Calu3 (cell line): ENCODE measurements at regions not wholly inside any gene's neighbourhood (a gene's known extent, or its start where the extent isn't known, plus 50 kb on each side); places are given as distances from the start of the nearest gene placed in this dataset.

ENCODE experiments used
- BruUV-seq: library from RNA; stranded (reverse); fragments of 400-500 nt; replicated peaks from 2 replicates; lab custom pipeline; 2021; lab: Mats Ljungman, UMichigan
- CTCF ChIA-PET: fragments of 300-600 bp; sonication (Branson Sonifier 250); formaldehyde crosslinking; loops from one replicate; lab custom pipeline; 2022; ENCODE audit warnings: antibody characterized with exemption; lab: Charles Lee
- DNase-seq: peaks from one replicate; pipeline ENCODE4 v3.0.0; 2022
- H3K27ac Mint-ChIP-seq: one replicate; pipeline ENCODE4 v1.8.0; 2022; ENCODE audit warnings: mixed read lengths; ENCODE audit not compliant: unreplicated experiment
- H3K27me3 Mint-ChIP-seq: one replicate; pipeline ENCODE4 v1.8.0; 2022; ENCODE audit warnings: mixed read lengths; ENCODE audit not compliant: unreplicated experiment
- H3K36me3 Mint-ChIP-seq: one replicate; pipeline ENCODE4 v1.8.0; 2022; ENCODE audit warnings: mild to moderate bottlenecking, moderate library complexity, mixed read lengths; ENCODE audit not compliant: insufficient read depth, unreplicated experiment
- H3K4me1 Mint-ChIP-seq: one replicate; pipeline ENCODE4 v1.8.0; 2022; ENCODE audit warnings: mild to moderate bottlenecking, low read depth, mixed read lengths; ENCODE audit not compliant: unreplicated experiment
- H3K4me3 Mint-ChIP-seq: one replicate; pipeline ENCODE4 v1.8.0; 2022; ENCODE audit warnings: mild to moderate bottlenecking, low read depth, moderate library complexity, mixed read lengths; ENCODE audit not compliant: unreplicated experiment
- H3K9me3 Mint-ChIP-seq: one replicate; pipeline ENCODE4 v1.8.0; 2022; ENCODE audit warnings: low read depth, mixed read lengths; ENCODE audit not compliant: unreplicated experiment
- intact Hi-C: fragments of 100-400 bp; cut with micrococcal nuclease; formaldehyde crosslinking; loops from one replicate; pipeline ENCODE4 v1.10.0; 2022; ENCODE audit not compliant: unreplicated experiment
- TF ChIP-seq, protein P1 (sequence below): fragments of 200-600 bp; IDR thresholded peaks from one replicate; pipeline ENCODE4 v1.8.0; 2022; ENCODE audit warnings: antibody characterized with exemption; ENCODE audit not compliant: unreplicated experiment

DNA sequence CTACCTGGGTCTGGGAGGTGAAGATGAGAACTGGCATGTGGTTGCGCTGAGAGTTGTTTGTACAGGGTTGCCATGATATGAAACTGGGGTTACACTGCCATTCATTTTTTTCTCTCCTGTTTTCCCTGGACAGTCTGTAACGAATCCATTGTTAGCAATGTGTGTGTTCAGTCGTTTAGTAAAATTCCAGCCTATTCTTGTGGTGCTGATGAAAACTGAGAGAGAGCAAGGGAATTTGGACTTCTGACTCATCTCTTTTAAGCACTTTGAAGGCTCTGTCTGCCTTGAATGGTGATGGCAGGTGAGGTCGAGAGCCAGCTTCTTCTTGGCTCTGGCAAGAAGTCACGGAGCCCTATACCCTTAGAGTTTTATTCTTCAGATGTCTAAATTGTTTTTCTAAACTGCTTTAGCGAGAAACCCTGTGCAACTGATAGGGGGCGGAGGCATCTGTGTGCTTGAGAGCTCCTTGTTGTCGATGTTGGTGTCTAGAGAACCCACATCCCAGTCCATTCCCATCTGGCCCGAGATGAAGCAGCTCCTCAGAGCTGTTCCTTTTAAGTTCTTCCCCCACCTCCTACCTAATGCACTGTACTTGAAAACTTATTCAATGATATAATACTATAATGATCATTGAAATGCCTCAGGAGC is 204.4 kb downstream of the TMX1 start:
- Mint-ChIP-seq H3K4me1 (peaks cover 40% of the 10 kb centered on the region), H3K9me3 (no peaks in the 10 kb centered on the region), H3K36me3 (no peaks in the 10 kb centered on the region), H3K4me3 (no peak overlapping the region), H3K27ac (no peak overlapping the region), H3K27me3 (no peaks in the 10 kb centered on the region)
- TF ChIP-seq, protein P1, sequence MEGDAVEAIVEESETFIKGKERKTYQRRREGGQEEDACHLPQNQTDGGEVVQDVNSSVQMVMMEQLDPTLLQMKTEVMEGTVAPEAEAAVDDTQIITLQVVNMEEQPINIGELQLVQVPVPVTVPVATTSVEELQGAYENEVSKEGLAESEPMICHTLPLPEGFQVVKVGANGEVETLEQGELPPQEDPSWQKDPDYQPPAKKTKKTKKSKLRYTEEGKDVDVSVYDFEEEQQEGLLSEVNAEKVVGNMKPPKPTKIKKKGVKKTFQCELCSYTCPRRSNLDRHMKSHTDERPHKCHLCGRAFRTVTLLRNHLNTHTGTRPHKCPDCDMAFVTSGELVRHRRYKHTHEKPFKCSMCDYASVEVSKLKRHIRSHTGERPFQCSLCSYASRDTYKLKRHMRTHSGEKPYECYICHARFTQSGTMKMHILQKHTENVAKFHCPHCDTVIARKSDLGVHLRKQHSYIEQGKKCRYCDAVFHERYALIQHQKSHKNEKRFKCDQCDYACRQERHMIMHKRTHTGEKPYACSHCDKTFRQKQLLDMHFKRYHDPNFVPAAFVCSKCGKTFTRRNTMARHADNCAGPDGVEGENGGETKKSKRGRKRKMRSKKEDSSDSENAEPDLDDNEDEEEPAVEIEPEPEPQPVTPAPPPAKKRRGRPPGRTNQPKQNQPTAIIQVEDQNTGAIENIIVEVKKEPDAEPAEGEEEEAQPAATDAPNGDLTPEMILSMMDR = no peak
- intact Hi-C loops = no loop called here
- no TSS peak for BruUV-seq
- no peak for DNase-seq
- CTCF ChIA-PET = interaction anchor here (1.2 kb wide), 1 partner anchor 29 kb away, joined by 4 read pairs; no protein-coding TSS in a partner anchor

DNA sequence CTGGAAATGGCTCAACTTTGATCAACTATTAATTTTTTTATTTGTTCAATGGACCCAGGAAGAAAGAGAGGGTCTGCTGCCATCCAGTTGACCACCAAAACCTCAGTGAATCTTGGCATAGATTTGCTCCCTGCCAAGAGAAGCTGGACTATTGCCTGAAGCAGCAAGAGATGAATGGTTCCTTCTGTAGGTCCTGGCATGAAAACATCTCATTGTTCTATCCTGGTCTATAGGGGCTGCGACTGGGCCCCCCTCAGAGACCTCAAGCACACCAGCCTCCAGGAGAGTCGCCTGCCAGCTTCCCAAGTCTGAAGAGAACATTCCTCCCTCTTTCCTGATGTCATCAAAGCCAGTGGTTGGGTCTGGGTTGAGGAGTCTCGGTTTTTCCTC is 204.9 kb downstream of the TMX1 start:
- BruUV-seq = no TSS peak
- no peak overlapping the region for H3K4me3 Mint-ChIP-seq
- H3K27me3 Mint-ChIP-seq = no peaks in the 10 kb centered on the region
- intact Hi-C loops = no loop called here
- CTCF ChIA-PET = no interaction called here
- no peak for DNase-seq
- no peak overlapping the region for H3K27ac Mint-ChIP-seq
- TF ChIP-seq, protein P1 = no peak
- peaks cover 40% of the 10 kb centered on the region for H3K4me1 Mint-ChIP-seq
- H3K36me3 Mint-ChIP-seq = no peaks in the 10 kb centered on the region
- H3K9me3 Mint-ChIP-seq = no peaks in the 10 kb centered on the region

DNA sequence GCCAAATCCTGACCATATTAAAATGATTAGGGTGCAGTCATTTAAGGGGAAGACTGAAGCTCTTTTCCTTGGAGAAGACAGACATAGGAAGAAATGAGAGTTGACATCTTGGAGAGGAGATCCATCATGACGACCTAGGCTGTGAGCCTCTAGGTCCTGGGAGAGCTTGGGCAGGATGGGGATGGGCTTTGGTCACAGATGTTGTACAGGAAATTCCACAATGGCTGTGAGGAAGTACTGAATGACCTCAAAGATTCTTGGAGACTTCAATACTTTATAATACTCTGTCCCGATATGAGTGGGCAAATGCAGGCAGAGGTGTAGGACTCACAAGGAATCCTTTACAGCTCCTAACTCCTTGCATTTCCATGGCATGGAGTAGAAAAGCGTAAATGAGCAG is 204.9 kb upstream of the FRMD6 start:
- intact Hi-C loops = no loop called here
- Mint-ChIP-seq H3K9me3 (no peaks in the 10 kb centered on the region), H3K27me3 (no peaks in the 10 kb centered on the region), H3K27ac (no peak overlapping the region), H3K4me3 (no peak overlapping the region), H3K4me1 (peaks cover 27% of the 10 kb centered on the region), H3K36me3 (no peaks in the 10 kb centered on the region)
- TF ChIP-seq, protein P1 = no peak
- DNase-seq = no peak
- CTCF ChIA-PET = no interaction called here
- BruUV-seq = no TSS peak

- H3K4me1 Mint-ChIP-seq = peaks cover 21% of the 10 kb centered on the region
- CTCF ChIA-PET = no interaction called here
- no peak overlapping the region for H3K27ac Mint-ChIP-seq
- H3K4me3 Mint-ChIP-seq = no peak overlapping the region
- intact Hi-C loops = no loop called here
- H3K27me3 Mint-ChIP-seq = no peaks in the 10 kb centered on the region
- BruUV-seq = no TSS peak
- no peak for DNase-seq
- H3K36me3 Mint-ChIP-seq = no peaks in the 10 kb centered on the region
- TF ChIP-seq, protein P1 = no peak
- H3K9me3 Mint-ChIP-seq = no peaks in the 10 kb centered on the region
These were observed 204.3 kb upstream of the FRMD6 start for GRCh38 chr14:51447411-51447810.
